HG02623 (cell line): ENCODE measurements at regions not wholly inside any gene's neighbourhood (a gene's known extent, or its start where the extent isn't known, plus 50 kb on each side); places are given as distances from the start of the nearest gene placed in this dataset.
"Not testable (repeated sequence)": the region's sequence is repeated elsewhere in the genome, so short reads cannot be mapped to it uniquely, and the experiment has no call there.

Source experiments
- ATAC-seq: cut with Tn5 transposase; IDR thresholded peaks from one replicate; pipeline ENCODE4 v1.9.1; 2021; ENCODE audit warnings: moderate library complexity; ENCODE audit not compliant: unreplicated experiment

GRCh38 chr2:160784034-160784433, 290.4 kb upstream of the RBMS1 start:
- no peak for ATAC-seq

DNA sequence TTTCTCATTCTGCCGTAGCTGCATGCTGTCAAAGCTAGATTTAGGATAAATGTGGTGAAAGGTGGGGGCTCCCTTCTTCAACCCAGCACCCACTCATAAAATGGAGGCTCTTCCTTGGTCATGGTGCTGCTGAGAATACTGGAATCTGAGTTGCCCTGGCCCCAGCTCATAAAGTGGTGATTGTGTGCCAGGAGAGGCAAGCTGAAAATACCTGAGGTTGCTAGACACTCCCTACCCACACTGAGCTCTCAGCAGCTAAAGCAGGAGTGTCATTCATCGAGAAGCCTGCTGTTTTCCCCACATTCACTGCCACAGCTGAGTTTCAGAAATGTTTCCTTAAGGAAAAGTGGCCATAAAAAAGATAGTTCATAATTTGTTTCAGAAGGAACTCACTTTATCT, 297.1 kb upstream of the RBMS1 start:
- ATAC-seq: no peak

- no peak for ATAC-seq
Measured at GRCh38 chr2:160791884-160792283, 298.3 kb upstream of the RBMS1 start.

DNA sequence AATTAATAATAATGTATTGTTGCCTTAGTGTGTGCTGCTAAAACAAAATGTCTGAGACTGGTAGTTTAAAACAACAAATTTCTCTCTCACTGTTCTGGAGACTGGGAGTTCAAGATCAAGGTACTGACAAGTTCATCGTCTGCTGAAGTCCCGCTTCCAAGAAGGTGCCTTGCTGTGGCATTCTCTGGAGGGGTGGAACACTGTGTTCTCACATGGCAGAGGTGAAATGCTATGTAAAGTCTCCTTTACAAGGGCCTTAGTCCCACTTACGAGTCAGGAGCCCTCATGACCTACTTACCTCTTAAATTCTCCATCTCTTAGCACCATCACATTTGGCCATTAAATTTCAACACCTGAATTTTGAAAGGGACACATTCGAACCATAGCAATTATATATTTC, 299.2 kb upstream of the RBMS1 start:
- no peak for ATAC-seq

DNA sequence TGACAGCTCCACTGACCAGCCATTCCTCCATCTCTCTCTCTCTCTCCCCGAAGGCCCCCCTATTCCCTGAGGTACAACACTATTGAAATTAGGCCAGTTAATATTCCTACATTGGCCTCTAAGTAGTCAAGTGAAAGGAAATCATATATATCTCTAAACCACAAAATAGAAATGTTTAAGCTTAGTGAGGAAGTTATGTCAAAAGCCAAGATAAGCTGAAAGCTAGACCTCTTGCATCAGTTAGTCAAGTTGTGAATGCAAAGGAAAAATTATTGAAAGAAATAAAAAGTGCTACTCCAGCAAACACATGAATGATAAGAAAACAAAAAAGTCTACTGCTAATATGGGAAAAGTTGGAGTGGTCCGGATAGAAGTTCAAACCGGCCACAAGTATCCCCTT, 301.3 kb upstream of the RBMS1 start:
- no peak for ATAC-seq

DNA sequence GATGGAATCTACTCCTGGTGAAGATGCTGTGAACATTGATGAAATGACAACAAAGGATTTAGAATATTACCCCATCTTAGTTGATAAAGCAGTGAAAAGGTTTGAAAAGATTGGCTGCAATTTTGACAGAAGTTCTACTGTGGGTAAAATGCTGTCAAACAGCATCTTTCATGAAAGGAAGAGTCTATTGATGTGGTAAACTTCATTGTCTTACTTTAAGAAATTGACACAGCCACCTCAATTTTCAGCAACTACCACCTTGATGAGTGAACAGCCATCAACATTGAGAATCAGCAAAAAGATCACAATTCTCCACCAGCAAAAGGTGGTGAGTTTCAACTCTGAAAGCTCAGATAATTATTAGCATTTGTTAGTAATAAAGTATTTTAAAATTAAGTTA, 310.3 kb upstream of the RBMS1 start:
- no peak for ATAC-seq

DNA sequence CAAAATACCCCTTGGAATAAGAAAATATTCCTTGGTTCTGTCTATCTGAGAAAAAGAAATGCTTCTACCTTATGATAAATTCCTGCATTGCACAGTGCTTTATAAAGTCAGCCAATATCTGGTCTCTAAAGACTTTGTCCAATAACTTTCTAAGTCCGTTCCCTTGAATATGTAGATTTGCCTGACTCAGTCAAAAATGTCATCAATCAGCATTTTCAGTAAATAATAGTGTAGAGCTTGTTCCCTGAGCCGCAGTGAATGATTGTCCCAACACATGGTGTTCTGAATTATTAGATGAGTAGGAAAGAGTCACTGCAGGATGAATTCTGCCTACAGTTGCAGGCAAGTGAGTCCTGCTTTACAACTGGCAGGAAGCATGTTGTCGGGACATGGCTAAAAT, 316.8 kb upstream of the RBMS1 start:
- ATAC-seq: no peak

DNA sequence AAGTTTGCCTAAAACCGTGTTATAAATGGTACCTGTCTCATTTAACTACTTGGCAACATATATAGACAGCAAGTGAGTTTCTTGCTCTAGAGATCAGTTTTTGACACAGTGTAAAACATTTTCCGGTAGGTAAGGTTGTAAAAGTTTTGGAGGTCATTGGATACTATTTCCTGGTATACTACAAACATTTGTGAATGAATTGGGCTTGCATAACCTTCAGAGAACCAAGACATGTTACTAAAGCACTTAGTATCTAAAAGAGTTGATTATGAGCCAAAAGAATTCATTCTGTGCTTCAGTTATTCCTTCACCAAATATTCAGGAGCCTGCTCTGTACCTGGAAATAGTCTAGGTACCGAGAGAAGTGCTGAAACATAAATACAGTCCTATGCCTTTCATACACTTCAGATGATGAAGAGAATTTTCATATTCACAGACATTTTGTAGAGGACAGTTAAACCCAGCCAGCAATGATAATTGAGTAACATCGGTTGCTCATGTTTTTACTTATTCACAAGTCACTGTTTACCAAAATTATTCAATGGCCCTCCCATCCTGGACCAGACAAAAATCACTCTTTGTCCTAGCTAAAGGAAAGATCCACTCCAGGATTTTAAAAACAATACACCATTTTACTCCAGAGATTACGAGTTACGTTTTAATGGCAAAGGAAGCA, 319.4 kb upstream of the RBMS1 start:
- ATAC-seq: no peak

GRCh38 chr2:160813506-160813858, 319.9 kb upstream of the RBMS1 start:
- no peak for ATAC-seq

DNA sequence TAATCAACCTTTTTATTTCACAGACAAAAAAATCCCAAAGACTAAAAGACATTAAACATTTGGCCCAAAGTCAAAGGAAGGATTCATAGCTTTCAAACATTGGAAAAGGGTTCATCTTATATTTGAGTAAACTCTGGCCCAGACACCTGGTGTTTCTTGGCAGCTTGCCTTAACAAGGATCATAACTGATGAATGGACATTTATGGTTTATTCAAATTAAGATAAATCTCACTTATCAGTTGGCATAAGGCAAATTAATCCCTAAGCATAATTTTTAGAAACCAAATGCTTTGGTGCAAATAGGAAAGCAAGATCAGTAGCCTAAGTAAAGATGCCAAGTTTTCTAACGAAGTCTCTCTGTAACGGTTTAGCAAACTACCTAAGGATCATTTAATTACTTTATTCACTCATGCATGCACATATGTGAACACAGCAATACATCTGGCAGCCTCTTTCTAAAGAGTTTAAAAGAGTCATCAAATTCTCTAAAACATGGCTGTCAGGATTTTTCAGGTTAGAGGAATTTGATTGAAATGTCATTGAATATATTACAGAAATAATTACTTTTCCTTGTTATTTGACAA, 323.4 kb upstream of the RBMS1 start:
- ATAC-seq: no peak

DNA sequence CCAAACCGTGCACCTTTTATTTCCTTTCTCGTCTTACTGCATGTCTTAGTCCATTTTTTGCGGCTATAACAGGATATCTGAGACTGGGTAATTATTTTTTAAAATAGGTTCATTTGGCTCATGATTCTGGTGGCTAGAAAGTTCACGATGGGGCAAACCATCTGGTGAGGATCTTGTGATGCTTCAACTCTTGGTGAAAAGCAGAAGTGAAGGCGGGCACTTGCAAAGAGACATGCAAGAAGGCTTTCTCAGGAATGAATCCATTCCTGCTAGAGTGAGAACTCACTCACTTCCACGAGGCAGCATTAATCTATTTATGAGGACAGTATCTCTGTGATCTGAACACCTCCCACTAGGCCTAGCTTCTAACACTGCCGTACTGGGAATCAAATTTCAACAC, 327.1 kb upstream of the RBMS1 start:
- no peak for ATAC-seq

DNA sequence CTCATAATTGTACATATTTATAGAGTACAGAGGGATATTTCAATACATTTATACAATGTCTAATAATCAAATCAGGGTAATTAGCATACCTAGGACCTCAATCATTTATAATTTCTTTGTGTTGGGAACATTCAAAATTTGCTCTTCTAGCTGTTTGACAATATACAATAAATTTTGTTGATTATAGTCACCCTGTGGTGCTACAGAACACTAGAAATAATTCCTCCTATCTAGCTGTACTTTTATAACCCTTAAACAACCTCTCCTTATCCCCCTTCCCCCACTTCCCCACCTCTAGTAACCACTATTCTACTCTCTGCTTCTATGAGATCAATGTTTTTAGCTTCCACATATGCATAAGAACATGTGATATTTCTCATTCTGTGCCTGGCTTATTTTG, 328.4 kb upstream of the RBMS1 start:
- ATAC-seq: no peak

- ATAC-seq: no peak
Measured at GRCh38 chr2:160825433-160825832, 331.8 kb upstream of the RBMS1 start.

GRCh38 chr2:160826496-160826895, 332.9 kb upstream of the RBMS1 start:
- ATAC-seq: no peak

DNA sequence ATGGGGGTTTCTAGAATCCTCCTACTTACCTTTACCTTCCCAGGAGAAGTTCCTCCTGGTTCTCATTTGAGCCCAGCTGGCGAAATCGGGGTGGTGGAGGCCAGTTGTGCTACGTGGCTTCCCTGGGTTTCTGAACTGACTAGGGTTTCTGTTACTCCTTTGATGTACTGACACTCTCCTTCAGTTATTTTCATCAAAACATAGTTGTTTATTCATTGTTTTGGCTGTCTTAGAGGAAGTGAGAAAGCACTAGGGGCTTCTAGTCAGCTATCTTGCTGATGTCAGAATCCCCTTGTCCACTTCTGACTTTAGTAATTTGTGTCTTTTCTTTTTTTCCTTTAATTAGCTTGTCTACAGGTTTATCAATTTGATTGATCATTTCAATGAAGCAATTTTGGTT, 332.2 kb upstream of the TANK start:
- ATAC-seq: no peak

GRCh38 chr2:160832381-160832780, 327.8 kb upstream of the TANK start:
- not testable (repeated sequence) for ATAC-seq

- no peak for ATAC-seq
Measured at GRCh38 chr2:160835166-160835565, 325.1 kb upstream of the TANK start.

- ATAC-seq: no peak
Measured at GRCh38 chr2:160836755-160837154, 323.5 kb upstream of the TANK start.

DNA sequence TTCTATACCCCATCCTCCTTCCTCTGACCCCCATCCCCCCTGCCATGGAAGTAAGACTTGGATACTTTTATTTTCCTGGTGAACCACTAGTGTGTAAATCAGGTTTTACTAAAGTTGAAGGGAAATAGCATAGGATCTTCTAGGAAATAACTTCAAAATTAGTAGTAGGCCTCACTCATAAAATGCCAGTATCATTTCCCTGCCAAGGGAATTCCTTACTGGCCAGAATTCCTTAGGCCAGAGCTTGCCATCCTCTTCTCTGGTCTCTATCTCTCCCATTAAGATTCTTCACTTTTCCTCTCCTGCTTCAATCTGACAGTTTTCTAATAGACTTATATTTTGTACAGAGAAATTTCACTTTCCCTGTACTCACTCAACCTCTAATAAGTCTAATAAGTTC, 322.8 kb upstream of the TANK start:
- ATAC-seq: no peak

DNA sequence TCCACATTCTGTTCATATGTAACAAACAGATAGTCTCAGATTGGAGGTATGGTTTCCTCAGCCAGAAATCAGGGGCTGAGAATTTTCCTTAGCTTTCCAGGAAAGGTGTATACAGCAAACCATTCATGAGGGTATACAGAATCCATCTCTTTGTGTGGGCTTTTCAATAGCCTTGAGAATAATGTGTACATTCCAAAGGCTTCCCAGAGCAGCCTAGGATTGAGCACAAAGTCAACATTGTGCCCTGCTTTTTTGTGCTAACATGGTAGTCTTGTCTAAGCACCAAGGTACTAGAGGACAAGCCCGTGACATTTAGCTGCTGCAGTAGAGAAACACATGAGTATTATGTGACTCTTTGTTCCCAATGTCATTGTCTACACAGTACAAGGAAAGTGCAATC, 322.1 kb upstream of the TANK start:
- ATAC-seq: no peak

GRCh38 chr2:160838691-160839090, 321.5 kb upstream of the TANK start:
- no peak for ATAC-seq

DNA sequence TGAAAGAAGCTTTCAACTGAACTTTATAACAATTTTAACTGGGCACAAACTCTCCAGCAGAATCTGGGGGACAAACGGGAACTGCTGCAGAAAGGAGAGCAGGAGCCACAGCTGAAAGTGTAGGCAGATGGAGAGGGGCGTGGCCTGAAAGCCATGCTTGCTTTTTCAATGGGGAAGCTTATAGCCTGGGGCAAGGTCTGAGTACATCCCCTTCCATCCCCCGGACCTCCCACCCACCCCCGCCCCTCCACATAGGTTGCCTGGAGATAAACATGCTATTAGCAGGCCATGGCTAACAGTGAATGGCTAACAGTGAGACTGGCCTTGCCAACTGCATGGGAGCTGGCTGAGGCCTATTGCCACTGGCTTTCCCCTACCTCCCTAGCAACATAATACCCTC, 317.9 kb upstream of the TANK start:
- no peak for ATAC-seq

DNA sequence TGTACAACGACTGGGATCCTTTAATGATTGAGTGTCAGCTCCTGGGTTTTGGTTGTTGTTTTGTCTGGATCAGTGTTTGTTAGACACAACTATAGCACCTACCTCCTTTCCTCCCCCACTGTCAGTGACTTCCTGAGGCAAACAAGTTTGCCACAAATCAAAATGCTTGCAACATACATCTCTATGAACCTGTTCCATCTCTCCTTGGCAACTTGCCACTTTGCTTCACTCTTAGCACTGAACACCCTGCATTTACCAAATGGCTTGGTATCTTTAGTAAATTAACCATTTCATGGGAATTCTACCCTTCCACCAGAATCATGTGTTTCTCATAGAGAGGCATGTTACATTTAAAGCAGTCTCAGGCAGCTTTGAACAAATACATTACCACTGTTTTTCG, 301.1 kb upstream of the TANK start:
- no peak for ATAC-seq
